Upper lobe of left lung (tissue), 6 donors: ENCODE measurements at regions not wholly inside any gene's neighbourhood (a gene's known extent, or its start where the extent isn't known, plus 50 kb on each side); places are given as distances from the start of the nearest gene placed in this dataset.

Experiments
- ATAC-seq, 2 donors: fragments of 200-7000 bp; cut with Tn5 transposase; one replicate each; pipeline ENCODE4 v1.9.1; 2022; ENCODE audit warnings: mild to moderate bottlenecking in 2 of 2, moderate library complexity in 2 of 2; ENCODE audit not compliant: low FRiP score in 2 of 2
- DNase-seq, 2 donors: peaks; one replicate each; pipeline ENCODE4 v3.0.0-alpha.2; 2019 to 2020
- H3K27ac ChIP-seq, 4 donors: fragments of 200-600 bp; sonication (generic); one replicate each; pipeline ENCODE4 v1.5.1; 2016 to 2019
- H3K27me3 ChIP-seq, 4 donors: fragments of 200-600 bp; sonication (generic); one replicate each; pipeline ENCODE4 v1.5.1; 2017 to 2019
- H3K36me3 ChIP-seq, 4 donors: fragments of 200-600 bp; sonication (generic); one replicate each; pipeline ENCODE4 v1.5.1; 2016 to 2019
- H3K4me1 ChIP-seq, 4 donors: fragments of 200-600 bp; sonication (generic); one replicate each; pipeline ENCODE4 v1.5.1; 2018 to 2019
- H3K4me3 ChIP-seq, 4 donors: fragments of 200-600 bp; sonication (generic); one replicate each; pipeline ENCODE4 v1.5.1; 2017 to 2019; ENCODE audit warnings: mild to moderate bottlenecking in 2 of 4, moderate library complexity in 1 of 4
- H3K9me3 ChIP-seq, 4 donors: fragments of 200-600 bp; sonication (generic); one replicate each; pipeline ENCODE4 v1.5.1; 2018 to 2019
- CTCF ChIP-seq, 6 experiments: fragments of 450-650 bp in 4 of 6; fragments of 200-600 bp in 2 of 6; sonication (generic) in 2 of 6; IDR thresholded peaks; one replicate each; pipeline ENCODE4 v1.5.1; 2016 to 2019; ENCODE audit warnings: antibody characterized with exemption in 6 of 6
- EP300 ChIP-seq, 4 donors: sonication (generic); formaldehyde crosslinking; IDR thresholded peaks; one replicate each; pipeline ENCODE4 v1.5.1; 2017; ENCODE audit warnings: antibody characterized with exemption in 4 of 4, control low read depth in 2 of 4
- POLR2A ChIP-seq, 4 donors: fragments of 450-650 bp; IDR thresholded peaks; one replicate each; pipeline ENCODE4 v1.5.1; 2016 to 2017; ENCODE audit warnings: antibody characterized with exemption in 4 of 4, mild to moderate bottlenecking in 2 of 4
- POLR2AphosphoS5 ChIP-seq, 2 donors: sonication (generic); formaldehyde crosslinking; IDR thresholded peaks; one replicate each; pipeline ENCODE4 v1.5.1; 2017; ENCODE audit warnings: antibody characterized with exemption in 2 of 2
- WGBS, 2 donors: methylation state at CpG; one replicate each; pipeline ENCODE4 v1.1.5; 2017 to 2018; 5-methylcytosine and 5-hydroxymethylcytosine counted together
- donor health status: DM: no; HTN: no; CAD: no; lungs with moderate emphysema.
- donor health status: DM: no; HTN: yes; CAD: no; lungs with severe emphysema.

GRCh38 chr16:55076053-55076452, 145.4 kb downstream of the IRX5 start:
- ATAC-seq (no peak), DNase-seq (no peak)
- TF ChIP-seq CTCF (IDR thresholded peaks at IDR 0.05) (no peak), POLR2AphosphoS5 (IDR thresholded peaks at IDR 0.05) (no peak), EP300 (IDR thresholded peaks at IDR 0.05) (no peak)
- no peaks in the 10 kb centered on the region for H3K9me3 ChIP-seq
- H3K4me1 ChIP-seq: no peaks in the 10 kb centered on the region
- no peak overlapping the region for H3K4me3 ChIP-seq
- no peaks in the 10 kb centered on the region for H3K36me3 ChIP-seq
- no peaks in the 10 kb centered on the region for H3K27me3 ChIP-seq
- WGBS, 2 donors: 76 to 90% methylated on average over 1 of the region's 1 CpG
- no peak overlapping the region for H3K27ac ChIP-seq

- H3K4me1 ChIP-seq: no peaks in the 10 kb centered on the region
- 61 to 87% methylated on average over 4 of the region's 4 CpGs for WGBS, 2 donors
- no peaks in the 10 kb centered on the region for H3K9me3 ChIP-seq
- no peak for ATAC-seq
- DNase-seq: no peak
- no peaks in the 10 kb centered on the region for H3K27me3 ChIP-seq
- no peak for TF ChIP-seq CTCF (IDR thresholded peaks at IDR 0.05)
- no peak for TF ChIP-seq POLR2AphosphoS5 (IDR thresholded peaks at IDR 0.05)
- no peak for TF ChIP-seq EP300 (IDR thresholded peaks at IDR 0.05)
- no peak for TF ChIP-seq POLR2A (IDR thresholded peaks at IDR 0.05)
- no peak overlapping the region for H3K4me3 ChIP-seq
- H3K36me3 ChIP-seq: no peaks in the 10 kb centered on the region
- H3K27ac ChIP-seq: no peak overlapping the region
These were observed 146.6 kb downstream of the IRX5 start for GRCh38 chr16:55077266-55077665.

GRCh38 chr16:55078153-55078552, 147.5 kb downstream of the IRX5 start:
- DNase-seq: no peak
- H3K9me3 ChIP-seq: no peaks in the 10 kb centered on the region
- 92% methylated on average over 5 of the region's 5 CpGs for WGBS, 2 donors

GRCh38 chr16:55078699-55079410, 148.2 kb downstream of the IRX5 start:
- H3K4me1 ChIP-seq: no peaks in the 10 kb centered on the region
- H3K27me3 ChIP-seq: no peaks in the 10 kb centered on the region
- 81 to 88% methylated on average over 8 of the region's 8 CpGs for WGBS, 2 donors
- no peak overlapping the region for H3K4me3 ChIP-seq
- no peaks in the 10 kb centered on the region for H3K36me3 ChIP-seq
- H3K27ac ChIP-seq: no peak overlapping the region
- no peak for ATAC-seq
- no peaks in the 10 kb centered on the region for H3K9me3 ChIP-seq
- no peak for TF ChIP-seq EP300 (IDR thresholded peaks at IDR 0.05)
- no peak for DNase-seq

More at GRCh38 chr16:55078153-55078552, 147.5 kb downstream of the IRX5 start:
- no peaks in the 10 kb centered on the region for H3K4me1 ChIP-seq
- peak in 1 of 2 donors; percentile 8 for ATAC-seq
- no peak overlapping the region for H3K27ac ChIP-seq
- no peak for TF ChIP-seq CTCF (IDR thresholded peaks at IDR 0.05)
- no peaks in the 10 kb centered on the region for H3K36me3 ChIP-seq
- no peaks in the 10 kb centered on the region for H3K27me3 ChIP-seq
- H3K4me3 ChIP-seq: no peak overlapping the region

- no peak overlapping the region for H3K27ac ChIP-seq
- no peaks in the 10 kb centered on the region for H3K36me3 ChIP-seq
- WGBS, 2 donors: 84 to 86% methylated on average over 16 of the region's 16 CpGs
- H3K4me1 ChIP-seq: no peaks in the 10 kb centered on the region
- no peak overlapping the region for H3K4me3 ChIP-seq
- no peaks in the 10 kb centered on the region for H3K27me3 ChIP-seq
- H3K9me3 ChIP-seq: no peaks in the 10 kb centered on the region
- TF ChIP-seq EP300 (IDR thresholded peaks at IDR 0.05): no peak
- TF ChIP-seq POLR2AphosphoS5 (IDR thresholded peaks at IDR 0.05): no peak
- no peak for TF ChIP-seq CTCF (IDR thresholded peaks at IDR 0.05)
- TF ChIP-seq POLR2A (IDR thresholded peaks at IDR 0.05): no peak
- ATAC-seq: no peak
- DNase-seq: no peak
These were observed 151.2 kb downstream of the IRX5 start for GRCh38 chr16:55081622-55082590.
